Neural cell (in vitro differentiated cells): ENCODE measurements at regions not wholly inside any gene's neighbourhood (a gene's known extent, or its start where the extent isn't known, plus 50 kb on each side); places are given as distances from the start of the nearest gene placed in this dataset.

Experiments used
- CTCF ChIP-seq: fragments of 450-650 bp; IDR thresholded peaks from 2 replicates; pipeline ENCODE4 v1.5.1; 2014; ENCODE audit warnings: antibody characterized with exemption, mild to moderate bottlenecking, moderate library complexity; ENCODE audit not compliant: poor library complexity, severe bottlenecking
- EP300 ChIP-seq: fragments of 450-650 bp; conservative IDR thresholded peaks from 2 replicates; pipeline ENCODE4 v1.6.1; 2014; ENCODE audit warnings: antibody characterized with exemption, mild to moderate bottlenecking, moderate library complexity; ENCODE audit not compliant: poor library complexity, severe bottlenecking
- EZH2 ChIP-seq: fragments of 200-600, 300-800 bp; shearing (Covaris generic), sonication (generic); IDR thresholded peaks from 2 replicates; pipeline ENCODE4 v1.6.1; 2014; ENCODE audit warnings: antibody characterized with exemption, low read length, borderline replicate concordance, mild to moderate bottlenecking; ENCODE audit not compliant: insufficient read depth, poor library complexity, severe bottlenecking
- SMC3 ChIP-seq: fragments of 450-650 bp; conservative IDR thresholded peaks from 2 replicates; pipeline ENCODE4 v1.6.1; 2014; ENCODE audit warnings: antibody characterized with exemption, mild to moderate bottlenecking, moderate library complexity; ENCODE audit not compliant: poor library complexity
- TAF1 ChIP-seq: IDR thresholded peaks from 2 replicates; pipeline ENCODE4 v1.6.1; 2012; ENCODE audit warnings: low read depth

DNA sequence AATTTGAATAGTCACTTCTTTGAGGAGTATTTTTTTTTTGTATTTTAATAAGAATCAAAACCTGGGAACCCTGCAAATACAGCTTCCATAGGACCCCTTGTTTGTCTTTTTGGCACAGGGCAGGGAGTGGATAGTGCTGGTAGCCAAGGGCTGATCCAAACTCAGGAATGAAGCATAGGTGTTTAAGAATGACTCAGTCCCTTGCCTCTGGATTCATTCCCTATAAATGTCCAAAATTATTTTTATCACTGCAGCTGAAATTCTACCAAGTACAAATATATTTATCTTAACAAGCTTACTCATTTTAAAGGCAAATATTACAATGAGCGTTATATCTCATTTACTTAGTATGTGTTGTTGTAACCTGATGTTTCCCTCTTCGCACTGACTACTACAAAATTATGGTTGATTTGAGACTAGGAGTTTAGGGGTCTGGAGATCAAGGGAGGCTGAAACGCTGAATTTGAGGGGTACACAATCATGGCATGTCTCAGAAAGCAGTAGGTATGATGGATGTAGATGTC, 278.6 kb upstream of the LYPLAL1 start:
- no peak for TF ChIP-seq EZH2
- TF ChIP-seq SMC3, result no peak
- no peak for TF ChIP-seq CTCF
- no peak for TF ChIP-seq EP300
- TF ChIP-seq TAF1, result no peak
